ENCODE measurements at regions not wholly inside any gene's neighbourhood (a gene's known extent, or its start where the extent isn't known, plus 50 kb on each side); places are given as distances from the start of the nearest gene placed in this dataset.

DNA sequence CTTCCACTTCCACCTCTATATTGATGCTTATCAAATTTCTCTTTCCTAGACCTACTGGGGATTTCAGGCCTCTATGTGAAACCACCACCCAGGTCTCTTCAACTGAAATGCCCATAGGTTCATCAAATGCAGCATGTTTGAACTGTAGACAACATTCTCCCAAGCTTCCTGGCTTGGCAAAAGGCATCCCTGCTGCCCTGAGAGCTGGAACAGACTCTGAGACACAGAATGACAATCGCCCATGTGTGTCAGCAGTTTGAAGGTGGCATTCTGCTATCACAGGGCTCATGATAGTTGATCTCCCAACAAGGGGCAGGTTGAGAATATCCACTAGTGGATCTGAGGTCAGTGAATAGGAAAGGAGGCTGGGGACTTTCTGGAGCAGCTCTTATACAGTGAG lies 200.7 kb downstream of the RPLP1 start:
- H3K4me1 ChIP-seq (ENCODE audit: control insufficient read depth, insufficient read depth, low read length): peaks cover 9% of the 10 kb centered on the region
- WGBS (ENCODE audit: insufficient coverage): 100% methylated on average over 1 of the region's 1 CpG
- no peak overlapping the region for H3K4me3 ChIP-seq (ENCODE audit: low read length)
- DNase-seq: no peak
- H3K36me3 ChIP-seq (ENCODE audit: control insufficient read depth, insufficient read depth, low read length): no peaks in the 10 kb centered on the region
- H3K27ac ChIP-seq (ENCODE audit: low read length): no peak overlapping the region
- H3K27me3 ChIP-seq (ENCODE audit: control insufficient read depth, insufficient read depth, low read length): peaks cover 31% of the 10 kb centered on the region
- no peaks in the 10 kb centered on the region for H3K9me3 ChIP-seq (replicated peaks; ENCODE audit: control insufficient read depth, low read depth, low read length)

DNA sequence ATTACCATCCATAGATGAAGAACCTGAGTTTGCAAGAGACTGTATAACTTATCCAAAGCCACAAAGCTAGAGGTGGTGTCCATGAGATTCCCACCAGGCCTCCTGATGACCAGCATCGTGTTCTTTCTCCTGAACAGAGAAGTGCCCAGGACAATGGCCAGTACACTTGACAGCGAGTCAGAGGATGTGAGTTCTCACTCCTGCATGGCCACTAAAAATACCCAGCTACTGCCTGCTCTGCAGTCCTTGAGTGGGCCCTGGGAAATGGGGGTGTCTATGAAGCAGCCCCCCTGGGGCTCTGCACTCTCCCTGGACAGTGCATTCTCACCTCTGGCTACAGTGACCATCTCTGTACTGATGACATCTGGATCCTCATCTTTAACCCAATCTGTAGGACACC lies 201.2 kb downstream of the RPLP1 start:
- H3K27me3 ChIP-seq (ENCODE audit: control insufficient read depth, insufficient read depth, low read length): peaks cover 29% of the 10 kb centered on the region
- DNase-seq: no peak
- H3K9me3 ChIP-seq (replicated peaks; ENCODE audit: control insufficient read depth, low read depth, low read length): no peaks in the 10 kb centered on the region
- 67% methylated on average over 1 of the region's 2 CpGs for WGBS (ENCODE audit: insufficient coverage)
- H3K27ac ChIP-seq (ENCODE audit: low read length): no peak overlapping the region
- H3K4me1 ChIP-seq (ENCODE audit: control insufficient read depth, insufficient read depth, low read length): peaks cover 3% of the 10 kb centered on the region
- no peaks in the 10 kb centered on the region for H3K36me3 ChIP-seq (ENCODE audit: control insufficient read depth, insufficient read depth, low read length)
- no peak overlapping the region for H3K4me3 ChIP-seq (ENCODE audit: low read length)

DNA sequence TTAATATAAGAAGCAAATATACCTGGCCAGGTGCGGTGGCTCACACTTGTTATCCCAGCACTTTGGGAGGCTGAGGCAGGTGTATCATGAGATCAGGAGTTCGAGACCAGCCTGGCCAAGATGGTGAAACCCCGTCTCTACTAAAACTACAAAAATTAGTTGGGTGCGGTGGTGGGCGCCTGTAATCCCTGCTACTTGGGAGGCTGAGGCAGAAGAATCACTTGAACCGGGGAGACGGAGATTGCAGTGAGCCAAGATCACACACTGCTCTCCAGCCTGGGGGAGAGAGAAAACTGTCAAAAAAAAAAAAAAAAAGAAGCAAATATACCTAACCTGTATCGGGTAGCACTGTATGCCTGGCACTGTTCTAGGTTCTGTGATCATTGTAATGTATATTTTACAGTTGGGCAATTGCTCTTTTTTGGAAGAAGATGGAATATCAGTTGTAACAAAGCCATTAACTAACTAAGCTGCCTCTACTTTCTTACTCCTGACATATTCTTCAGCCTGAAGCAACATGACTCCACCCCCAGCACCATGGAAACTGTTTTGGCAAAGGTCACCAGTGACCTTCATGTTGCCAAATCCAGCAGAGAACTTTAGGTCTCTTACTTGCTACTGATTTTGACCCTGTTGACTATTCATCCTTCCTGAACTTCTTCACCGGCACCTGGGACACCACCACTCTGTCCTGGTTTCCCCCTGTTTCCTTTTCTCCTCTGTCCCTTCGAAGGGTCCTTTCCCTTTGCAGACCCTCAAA lies 203.8 kb downstream of the RPLP1 start:
- Histone ChIP-seq H3K27me3 (ENCODE audit: control insufficient read depth, insufficient read depth, low read length) (peaks cover 20% of the 10 kb centered on the region), H3K36me3 (ENCODE audit: control insufficient read depth, insufficient read depth, low read length) (no peaks in the 10 kb centered on the region), H3K9me3 (replicated peaks; ENCODE audit: control insufficient read depth, low read depth, low read length) (no peaks in the 10 kb centered on the region), H3K27ac (ENCODE audit: low read length) (no peak overlapping the region), H3K4me3 (ENCODE audit: low read length) (no peak overlapping the region), H3K4me1 (ENCODE audit: control insufficient read depth, insufficient read depth, low read length) (no peaks in the 10 kb centered on the region)
- DNase-seq: no peak
- WGBS (ENCODE audit: insufficient coverage): 93% methylated on average over 2 of the region's 10 CpGs

DNA sequence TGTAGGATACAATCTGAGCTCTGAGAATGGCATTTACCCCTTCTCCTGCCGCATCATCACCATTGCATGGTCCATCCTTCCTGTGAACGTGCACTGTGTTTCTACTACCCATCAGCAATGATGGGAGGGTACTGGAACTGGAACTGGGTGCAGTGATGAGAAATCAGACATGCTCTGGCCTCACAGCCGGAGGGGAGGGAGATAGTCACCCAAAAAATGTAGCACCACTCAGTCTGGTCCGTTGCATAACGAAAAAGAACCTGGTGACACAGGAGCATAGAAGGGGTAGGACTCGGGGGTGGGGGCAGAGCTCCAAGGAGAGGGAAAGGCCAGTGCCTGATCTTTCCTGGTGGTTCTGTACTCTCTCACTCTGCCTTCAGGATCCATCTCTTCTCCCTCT lies 205.0 kb downstream of the RPLP1 start:
- H3K36me3 ChIP-seq (ENCODE audit: control insufficient read depth, insufficient read depth, low read length): no peaks in the 10 kb centered on the region
- peaks cover 18% of the 10 kb centered on the region for H3K27me3 ChIP-seq (ENCODE audit: control insufficient read depth, insufficient read depth, low read length)
- H3K27ac ChIP-seq (ENCODE audit: low read length): no peak overlapping the region
- no peaks in the 10 kb centered on the region for H3K9me3 ChIP-seq (replicated peaks; ENCODE audit: control insufficient read depth, low read depth, low read length)
- no peak for DNase-seq
- WGBS (ENCODE audit: insufficient coverage): 82% methylated on average over 5 of the region's 6 CpGs
- H3K4me3 ChIP-seq (ENCODE audit: low read length): no peak overlapping the region
- H3K4me1 ChIP-seq (ENCODE audit: control insufficient read depth, insufficient read depth, low read length): no peaks in the 10 kb centered on the region

DNA sequence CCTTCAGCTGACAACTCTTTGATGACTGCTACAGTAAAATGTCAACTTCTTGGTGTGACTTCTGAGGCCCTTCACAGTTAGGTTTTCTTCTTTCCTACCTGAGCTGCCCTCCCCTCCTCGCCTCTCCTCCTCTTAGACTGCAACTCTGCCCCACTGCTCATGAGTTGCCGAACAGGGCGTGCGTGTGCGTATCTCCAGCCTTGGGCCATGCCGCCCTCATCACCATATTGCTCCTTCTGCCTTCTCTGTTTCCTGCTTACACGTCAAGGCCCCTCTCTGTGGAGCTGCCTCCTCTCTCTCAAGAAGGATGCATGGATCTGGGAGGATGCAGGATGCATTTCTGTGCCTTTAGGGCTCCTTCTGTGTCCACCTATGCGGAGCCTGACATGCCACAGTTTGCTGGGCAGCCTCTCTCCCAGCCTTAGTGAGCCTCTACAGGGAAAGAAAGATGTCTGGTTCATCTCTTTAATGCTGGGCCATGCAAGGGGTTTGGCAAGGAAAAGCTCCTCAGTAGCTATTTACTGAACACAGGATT lies 205.9 kb downstream of the RPLP1 start:
- DNase-seq: no peak
- Histone ChIP-seq H3K4me1 (ENCODE audit: control insufficient read depth, insufficient read depth, low read length) (no peaks in the 10 kb centered on the region), H3K9me3 (replicated peaks; ENCODE audit: control insufficient read depth, low read depth, low read length) (no peaks in the 10 kb centered on the region), H3K36me3 (ENCODE audit: control insufficient read depth, insufficient read depth, low read length) (no peaks in the 10 kb centered on the region), H3K27me3 (ENCODE audit: control insufficient read depth, insufficient read depth, low read length) (peaks cover 20% of the 10 kb centered on the region), H3K4me3 (ENCODE audit: low read length) (no peak overlapping the region), H3K27ac (ENCODE audit: low read length) (no peak overlapping the region)
- WGBS (ENCODE audit: insufficient coverage): 79% methylated on average over 6 of the region's 8 CpGs

DNA sequence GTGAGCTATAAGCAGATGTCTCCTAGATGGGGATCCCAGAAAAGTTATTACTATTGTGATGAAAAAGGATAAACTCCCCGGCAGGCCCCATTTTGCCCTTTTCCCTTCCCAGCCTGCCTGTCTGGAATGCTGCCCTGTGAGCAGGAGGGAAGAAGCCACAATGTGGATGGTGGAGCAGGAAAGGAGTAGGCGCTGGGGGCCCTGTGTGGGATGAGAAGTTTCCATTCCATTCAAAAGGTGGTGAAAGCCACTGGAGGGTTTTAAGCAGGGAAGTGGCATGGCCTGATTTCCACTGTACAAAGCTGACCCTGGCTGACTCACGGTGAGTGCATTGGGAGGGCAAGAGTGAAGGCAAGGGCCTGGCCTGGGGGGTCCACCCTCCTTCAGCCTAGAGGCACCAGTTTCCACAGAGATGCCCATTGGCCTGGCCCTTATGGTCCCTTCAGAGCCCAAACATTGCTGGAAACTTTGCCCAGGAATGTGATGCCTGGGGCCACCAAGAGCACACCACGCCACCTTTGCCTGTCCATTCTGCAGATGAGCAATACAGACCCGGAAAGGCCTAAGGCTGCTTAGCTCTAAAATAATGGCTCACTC lies 206.9 kb downstream of the RPLP1 start:
- Histone ChIP-seq H3K4me1 (ENCODE audit: control insufficient read depth, insufficient read depth, low read length) (peaks cover 8% of the 10 kb centered on the region), H3K9me3 (replicated peaks; ENCODE audit: control insufficient read depth, low read depth, low read length) (no peaks in the 10 kb centered on the region), H3K36me3 (ENCODE audit: control insufficient read depth, insufficient read depth, low read length) (no peaks in the 10 kb centered on the region), H3K27ac (ENCODE audit: low read length) (no peak overlapping the region), H3K4me3 (ENCODE audit: low read length) (no peak overlapping the region), H3K27me3 (ENCODE audit: control insufficient read depth, insufficient read depth, low read length) (peaks cover 21% of the 10 kb centered on the region)
- no peak for DNase-seq
- WGBS (ENCODE audit: insufficient coverage): 87% methylated on average over 3 of the region's 5 CpGs

DNA sequence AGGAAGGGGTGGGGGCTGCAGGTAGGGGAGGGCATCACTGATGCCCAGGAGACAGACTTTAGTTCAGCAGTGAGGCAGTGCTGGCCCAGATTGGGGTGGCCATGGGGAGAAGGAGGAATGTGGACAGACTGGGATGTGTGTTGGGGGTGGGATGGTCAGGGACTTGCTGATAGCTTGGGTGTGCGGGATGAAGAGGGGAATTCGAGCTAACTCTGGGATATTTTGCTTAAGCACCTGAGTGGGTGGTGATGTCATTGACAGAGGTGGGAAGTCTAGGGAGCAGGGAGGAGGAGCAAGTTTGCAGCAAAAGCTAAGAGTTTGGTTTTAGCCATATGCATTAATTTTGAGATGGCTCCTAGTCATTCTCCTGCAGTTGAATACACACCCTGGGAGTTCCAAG lies 207.5 kb downstream of the RPLP1 start:
- no peak overlapping the region for H3K4me3 ChIP-seq (ENCODE audit: low read length)
- no peak overlapping the region for H3K27ac ChIP-seq (ENCODE audit: low read length)
- H3K36me3 ChIP-seq (ENCODE audit: control insufficient read depth, insufficient read depth, low read length): no peaks in the 10 kb centered on the region
- 72% methylated on average over 2 of the region's 2 CpGs for WGBS (ENCODE audit: insufficient coverage)
- no peaks in the 10 kb centered on the region for H3K9me3 ChIP-seq (replicated peaks; ENCODE audit: control insufficient read depth, low read depth, low read length)
- DNase-seq: no peak
- H3K4me1 ChIP-seq (ENCODE audit: control insufficient read depth, insufficient read depth, low read length): peaks cover 14% of the 10 kb centered on the region
- peaks cover 21% of the 10 kb centered on the region for H3K27me3 ChIP-seq (ENCODE audit: control insufficient read depth, insufficient read depth, low read length)

DNA sequence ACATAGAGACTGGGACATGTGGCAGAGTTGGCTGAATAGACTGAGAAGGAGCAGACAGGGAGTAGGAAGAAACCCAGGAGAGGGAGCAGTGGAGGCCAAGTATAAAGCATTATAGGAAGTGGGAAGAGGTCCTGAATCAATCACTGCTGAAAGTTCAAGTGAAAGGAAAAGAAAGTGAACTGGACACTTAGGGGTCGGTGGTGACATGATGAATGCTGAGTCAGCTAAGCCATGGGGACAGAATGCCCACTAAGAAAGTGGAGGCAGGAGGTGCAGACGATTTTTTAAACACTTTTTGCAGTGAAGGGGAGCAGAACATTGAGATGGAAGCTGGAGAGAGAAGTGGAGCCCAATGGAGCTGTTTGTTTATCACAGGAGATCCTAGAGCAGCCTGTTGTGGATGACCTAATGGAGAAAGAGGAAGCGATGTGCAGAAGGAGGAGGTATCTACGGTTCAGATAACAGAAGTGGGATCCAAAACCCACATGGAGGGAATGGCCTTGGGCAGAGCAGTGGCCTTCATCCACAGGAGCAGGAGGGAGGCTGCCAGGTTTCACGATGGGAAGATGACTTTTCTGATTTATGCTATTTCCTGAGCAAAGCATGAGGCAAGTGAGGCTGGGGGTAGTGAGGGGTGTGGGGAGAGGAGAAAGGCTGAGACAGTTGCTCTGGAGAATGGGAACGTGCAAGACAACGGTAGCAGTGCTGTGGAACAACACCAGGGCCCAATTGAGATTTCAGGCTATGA lies 208.2 kb downstream of the RPLP1 start:
- Histone ChIP-seq H3K4me1 (ENCODE audit: control insufficient read depth, insufficient read depth, low read length) (peaks cover 21% of the 10 kb centered on the region), H3K27me3 (ENCODE audit: control insufficient read depth, insufficient read depth, low read length) (peaks cover 21% of the 10 kb centered on the region), H3K36me3 (ENCODE audit: control insufficient read depth, insufficient read depth, low read length) (no peaks in the 10 kb centered on the region), H3K9me3 (replicated peaks; ENCODE audit: control insufficient read depth, low read depth, low read length) (no peaks in the 10 kb centered on the region), H3K4me3 (ENCODE audit: low read length) (no peak overlapping the region), H3K27ac (ENCODE audit: low read length) (no peak overlapping the region)
- DNase-seq: no peak
- WGBS (ENCODE audit: insufficient coverage): 73% methylated on average over 7 of the region's 7 CpGs

DNA sequence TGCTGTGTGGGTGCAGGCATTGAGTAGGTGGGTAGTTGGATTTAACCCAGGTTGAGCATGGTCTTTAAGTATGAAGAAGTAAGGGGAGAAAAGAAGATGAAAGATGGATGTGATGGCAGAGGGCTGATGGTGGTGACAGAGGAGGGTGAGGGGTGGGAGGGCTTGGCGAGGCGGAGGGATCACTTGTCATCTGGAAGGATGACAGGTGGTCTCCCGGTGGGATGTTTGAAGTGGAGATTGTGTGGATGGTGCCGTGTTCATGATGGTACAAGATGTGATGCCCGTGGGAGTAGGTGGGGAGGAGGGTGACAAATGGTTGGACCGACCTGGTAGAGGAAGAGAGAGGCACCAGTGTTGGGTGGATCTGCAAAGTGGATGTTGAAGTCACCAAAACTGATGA lies 208.8 kb downstream of the RPLP1 start:
- Histone ChIP-seq H3K27me3 (ENCODE audit: control insufficient read depth, insufficient read depth, low read length) (peaks cover 21% of the 10 kb centered on the region), H3K4me1 (ENCODE audit: control insufficient read depth, insufficient read depth, low read length) (peaks cover 27% of the 10 kb centered on the region), H3K27ac (ENCODE audit: low read length) (no peak overlapping the region), H3K4me3 (ENCODE audit: low read length) (no peak overlapping the region), H3K36me3 (ENCODE audit: control insufficient read depth, insufficient read depth, low read length) (no peaks in the 10 kb centered on the region), H3K9me3 (replicated peaks; ENCODE audit: control insufficient read depth, low read depth, low read length) (no peaks in the 10 kb centered on the region)
- no peak for DNase-seq
- WGBS (ENCODE audit: insufficient coverage): 83% methylated on average over 6 of the region's 6 CpGs
